GM23338 (cell line): ENCODE measurements at regions not wholly inside any gene's neighbourhood (a gene's known extent, or its start where the extent isn't known, plus 50 kb on each side); places are given as distances from the start of the nearest gene placed in this dataset.

Experiments
- POLR2AphosphoS5 ChIP-seq: IDR thresholded peaks from 2 replicates; pipeline ENCODE4 v1.6.1; 2016; ENCODE audit warnings: antibody characterized with exemption, low read depth
- REST ChIP-seq: IDR thresholded peaks from one replicate; pipeline ENCODE4 v1.6.1; 2018; ENCODE audit warnings: antibody characterized with exemption; ENCODE audit not compliant: unreplicated experiment

- TF ChIP-seq POLR2AphosphoS5 (no peak), REST (no peak)
Observed at GRCh38 chr11:22516111-22516510, 109.5 kb downstream of the FANCF start.
